ENCODE measurements at regions not wholly inside any gene's neighbourhood (a gene's known extent, or its start where the extent isn't known, plus 50 kb on each side); places are given as distances from the start of the nearest gene placed in this dataset.

DNA sequence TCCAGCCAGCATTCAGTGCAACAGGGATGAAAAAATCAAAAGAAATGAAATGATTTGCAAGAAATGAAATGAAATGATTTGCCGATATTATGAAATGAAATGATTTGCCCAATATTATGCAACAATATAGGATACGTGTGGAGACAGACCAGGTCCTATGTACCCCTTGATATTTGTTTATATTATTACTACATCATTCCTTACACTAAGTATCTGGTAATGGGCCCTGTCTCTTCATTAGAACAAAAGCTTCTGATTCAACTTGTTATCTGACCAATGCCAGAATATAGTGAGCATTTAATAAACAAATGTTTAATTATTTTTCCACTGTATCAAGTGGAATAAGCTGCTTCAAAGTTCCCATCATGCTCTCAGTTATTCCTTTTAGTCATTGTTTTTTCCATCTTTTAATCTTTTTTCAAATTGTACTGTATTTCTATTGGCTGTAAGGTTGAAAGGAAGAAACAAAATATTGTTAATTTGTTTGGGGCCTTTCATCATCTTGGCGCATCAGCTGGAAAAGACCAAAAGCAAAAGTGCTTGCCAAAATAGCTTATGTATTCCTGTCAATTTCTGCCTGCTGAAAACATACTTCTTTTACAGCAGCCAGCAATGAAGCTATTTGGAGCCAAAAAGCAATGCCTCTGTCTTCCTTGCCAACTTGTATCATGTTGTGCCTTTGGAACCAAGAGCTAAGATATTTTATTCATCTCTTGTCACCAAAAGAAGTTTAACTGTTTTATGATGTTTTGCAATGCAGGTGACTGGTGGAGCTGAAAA lies 2314.9 kb downstream of the LRRC4C start:
- DNase-seq (ENCODE audit: low read depth in 2 of 2) = no peak

DNA sequence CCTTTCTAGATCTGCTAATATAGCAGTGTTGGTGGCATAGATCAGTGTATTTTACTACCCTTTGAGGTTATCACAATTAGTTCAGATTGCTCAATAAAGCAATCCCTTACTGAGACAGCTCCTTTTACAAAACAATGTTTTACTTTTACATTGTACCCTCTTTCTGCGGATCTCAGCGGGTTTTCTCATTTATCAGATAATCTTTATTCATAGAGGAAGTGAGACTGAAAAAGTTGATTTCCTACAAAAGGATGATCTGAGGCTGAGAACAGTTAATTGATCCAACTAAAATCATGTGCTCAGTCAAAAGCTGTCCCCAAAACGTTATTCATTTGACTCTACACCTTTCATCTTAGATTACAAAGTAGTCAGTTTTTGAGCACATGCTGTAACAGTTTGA lies 2319.9 kb downstream of the LRRC4C start:
- no peak for DNase-seq (ENCODE audit: low read depth in 2 of 2)

DNA sequence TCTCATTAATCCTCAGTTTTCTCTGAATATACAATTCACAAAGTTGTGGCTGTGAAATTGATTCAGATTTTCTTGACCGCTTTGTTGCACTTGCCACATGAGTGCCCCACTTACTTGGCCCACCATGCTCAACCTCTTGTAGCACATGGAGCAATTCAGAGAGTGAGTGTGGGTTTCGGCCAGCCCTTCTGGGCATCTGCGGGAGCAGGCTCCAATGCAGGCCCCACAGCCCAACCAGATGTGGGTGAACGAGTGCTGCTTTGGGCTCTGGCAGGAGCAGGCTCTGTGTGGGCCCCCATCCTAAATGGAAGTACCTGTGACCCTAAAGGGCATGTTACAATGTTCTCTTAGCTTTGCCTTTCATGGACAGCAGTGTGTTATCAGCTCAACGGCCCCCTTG lies 2338.6 kb downstream of the LRRC4C start:
- DNase-seq (ENCODE audit: low read depth in 2 of 2) = no peak

DNA sequence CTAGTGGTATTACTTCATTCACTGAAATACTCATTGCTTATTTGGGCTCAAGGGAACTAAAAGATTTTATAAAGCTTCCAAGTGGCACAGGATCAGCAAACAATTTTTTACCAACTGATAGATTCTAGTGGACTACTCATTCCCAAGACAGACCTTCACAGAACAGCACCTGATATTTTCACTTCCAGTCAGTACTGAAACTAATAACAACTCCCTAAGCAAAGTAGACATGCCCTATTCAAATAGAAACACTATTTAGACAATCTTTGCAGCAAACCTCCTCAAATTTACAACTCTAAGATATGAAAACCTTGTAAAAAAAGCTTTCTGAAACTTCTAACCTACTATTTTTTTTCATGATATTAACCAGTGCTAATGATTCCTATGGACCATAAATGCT lies 2345.8 kb downstream of the LRRC4C start:
- no peak for DNase-seq (ENCODE audit: low read depth in 2 of 2)

DNA sequence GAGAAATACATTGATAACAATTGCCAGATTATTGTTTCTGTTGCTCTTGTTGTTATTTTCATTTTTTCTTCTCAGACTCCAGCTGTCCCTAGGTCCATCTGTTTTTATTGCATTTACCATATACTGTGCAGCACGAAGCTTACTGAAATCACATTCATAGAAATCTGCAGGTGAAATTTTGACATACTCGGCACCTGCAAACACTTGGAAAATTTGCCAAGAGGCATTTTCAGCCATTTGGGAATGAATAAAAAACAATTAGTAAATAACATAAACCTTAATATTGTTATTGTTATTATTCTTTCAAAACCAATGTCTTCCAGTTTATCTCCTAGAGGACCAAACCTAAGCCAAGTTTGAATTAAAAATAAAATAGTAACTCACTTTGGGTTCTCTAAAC lies 2357.2 kb downstream of the LRRC4C start:
- no peak for DNase-seq (ENCODE audit: low read depth in 2 of 2)

DNA sequence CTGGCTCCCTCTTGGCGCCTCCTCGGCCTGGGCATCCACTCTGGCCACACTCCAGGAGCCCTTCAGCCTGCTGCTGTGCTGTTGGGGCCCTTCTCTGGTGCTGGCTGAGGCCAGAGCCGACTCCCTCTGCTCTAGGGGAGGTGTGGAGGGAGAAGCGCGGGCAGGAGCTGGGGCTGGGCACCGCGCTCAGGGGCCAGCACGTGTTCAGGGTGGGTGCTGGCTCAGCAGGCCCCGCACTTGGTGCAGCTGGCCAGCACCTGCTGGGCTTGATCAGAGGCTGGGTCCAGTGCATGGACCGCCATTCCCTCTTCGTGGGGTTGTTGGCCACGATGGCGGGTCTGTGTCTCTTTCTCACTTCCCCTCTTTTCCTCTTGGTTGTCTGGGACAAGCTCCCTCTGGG lies 2381.0 kb downstream of the LRRC4C start:
- no peak for DNase-seq (ENCODE audit: low read depth in 2 of 2)

DNA sequence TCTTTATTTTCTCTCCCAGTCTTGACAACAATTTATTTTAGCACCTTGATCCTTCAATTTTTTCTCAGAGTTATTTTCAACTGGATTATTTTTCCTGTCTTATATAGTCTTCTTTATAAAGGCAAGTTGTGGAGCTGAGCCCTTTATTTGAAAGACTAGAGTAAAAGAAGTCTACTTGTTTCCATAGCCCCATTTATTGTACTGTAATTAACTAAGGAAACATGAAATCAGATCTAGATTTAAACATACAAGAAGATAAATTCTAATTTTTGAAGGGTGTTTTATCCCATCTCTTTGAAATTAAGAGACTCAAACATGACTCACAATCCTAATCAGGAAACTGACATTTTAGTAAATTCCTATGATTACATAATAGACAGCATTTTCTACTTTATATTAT lies 2421.8 kb downstream of the LRRC4C start:
- no peak for DNase-seq (ENCODE audit: low read depth in 2 of 2)

DNA sequence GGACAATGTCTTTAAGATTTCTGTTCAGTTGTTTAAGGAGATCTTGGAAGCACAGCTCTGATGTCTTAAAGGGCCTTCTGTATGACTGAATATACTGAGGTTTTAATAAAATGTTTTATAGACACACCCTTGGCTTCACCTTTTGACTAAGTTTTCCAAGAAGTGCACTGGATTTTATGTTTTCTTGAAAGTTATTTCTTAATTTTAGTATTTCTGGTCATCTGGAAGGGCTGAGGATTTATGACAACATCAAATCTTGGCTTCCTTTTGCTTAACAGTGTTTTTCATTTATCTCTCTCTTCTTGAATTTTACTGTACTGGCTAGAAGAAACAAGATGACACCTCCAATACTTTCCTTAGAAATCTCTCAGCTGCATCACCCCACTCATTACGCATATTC lies 2423.4 kb downstream of the LRRC4C start:
- DNase-seq (ENCODE audit: low read depth in 2 of 2) = no peak

DNA sequence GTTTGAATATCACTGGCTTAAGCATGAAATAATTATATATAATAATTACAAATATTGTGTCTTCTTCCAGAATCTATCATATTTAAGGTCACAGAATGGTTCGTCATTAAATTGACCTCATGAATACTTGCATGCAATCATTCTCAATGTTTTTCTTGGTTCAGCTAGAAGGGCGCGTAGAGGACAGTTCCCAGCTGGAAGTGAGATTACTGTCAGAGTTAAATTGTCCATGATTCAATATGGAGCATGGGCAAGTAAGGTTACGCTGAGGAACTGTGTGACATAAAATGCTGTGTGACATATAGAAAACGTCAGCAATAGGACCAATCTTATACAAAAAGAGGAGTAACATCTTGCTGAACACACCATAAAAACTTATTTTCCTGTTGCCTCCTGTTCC lies 2423.5 kb upstream of the RAG2 start:
- DNase-seq (ENCODE audit: low read depth in 2 of 2) = no peak

DNA sequence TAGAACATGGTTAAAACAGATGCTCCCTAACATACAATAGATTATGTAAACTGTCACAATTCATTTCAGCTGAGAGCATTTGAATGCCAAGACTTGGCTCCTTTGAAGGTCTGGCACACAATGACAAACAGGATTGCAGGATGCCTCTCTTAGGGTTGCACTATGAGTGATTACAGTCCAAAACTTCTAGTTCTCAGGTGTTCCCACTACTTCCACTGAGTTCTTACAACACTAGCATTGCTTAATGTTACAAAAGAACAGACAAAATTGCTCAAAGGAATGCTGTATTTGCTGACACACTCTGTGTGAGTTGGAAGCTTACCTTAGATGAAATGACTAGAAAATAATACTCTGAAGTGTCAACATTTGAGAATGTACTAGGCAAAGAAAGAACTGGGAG lies 2413.8 kb upstream of the RAG2 start:
- DNase-seq (ENCODE audit: low read depth in 2 of 2) = no peak

DNA sequence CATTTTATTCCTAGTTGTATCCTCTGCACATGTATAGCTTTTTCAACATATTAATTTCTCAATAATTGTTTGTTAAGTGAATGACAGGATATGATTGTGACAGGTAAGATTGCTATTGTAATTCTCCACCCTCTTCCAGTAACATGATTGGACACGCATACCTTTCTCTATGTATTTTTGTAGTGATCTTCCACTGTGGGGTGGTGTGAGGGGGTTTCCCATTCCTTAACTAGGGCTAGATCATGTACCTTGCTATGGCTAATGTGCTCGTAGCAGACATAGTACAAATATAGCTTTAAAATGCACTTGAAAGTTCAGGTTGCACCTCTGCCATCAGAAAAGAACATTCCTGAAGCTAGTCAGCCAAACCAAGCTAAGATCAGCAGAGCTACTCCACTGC lies 2392.8 kb upstream of the RAG2 start:
- DNase-seq (ENCODE audit: low read depth in 2 of 2) = no peak

DNA sequence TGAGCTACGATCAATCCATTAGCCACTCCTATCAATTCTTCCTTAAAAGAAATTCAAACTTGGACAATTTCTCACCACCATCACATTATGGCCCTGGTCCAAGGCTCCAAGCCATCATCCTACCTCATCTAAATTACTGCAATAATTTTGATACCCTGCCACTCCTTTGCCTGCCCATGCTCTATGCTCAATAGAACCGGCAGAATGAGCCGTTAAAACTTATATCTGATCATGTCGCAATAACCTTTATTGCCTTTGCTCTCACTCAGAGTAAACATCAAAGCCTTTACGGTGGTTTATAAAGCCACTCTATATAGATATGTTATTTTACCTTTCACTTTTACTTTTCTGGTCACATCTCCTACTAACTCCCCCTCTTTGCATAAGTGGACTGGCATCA lies 2392.1 kb upstream of the RAG2 start:
- no peak for DNase-seq (ENCODE audit: low read depth in 2 of 2)

DNA sequence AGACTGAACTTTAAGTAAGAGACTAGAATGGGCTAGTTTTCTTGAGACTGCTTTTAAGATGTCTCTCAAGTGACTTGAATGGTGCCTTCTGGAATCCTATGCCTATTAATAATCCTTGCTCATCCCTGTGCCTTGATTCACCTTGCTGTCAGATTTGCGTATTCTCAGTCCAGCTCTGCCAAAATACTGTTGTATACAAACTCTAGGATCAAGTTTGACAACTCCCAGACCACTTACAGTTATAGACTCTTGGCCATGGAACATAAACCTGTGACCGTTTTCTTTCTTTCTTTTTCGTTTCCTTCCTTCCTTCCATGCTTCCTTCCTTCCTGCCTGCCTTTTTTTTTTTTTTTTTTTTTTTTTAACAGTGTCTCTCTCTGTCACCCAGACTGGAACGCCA lies 2390.9 kb upstream of the RAG2 start:
- DNase-seq (ENCODE audit: low read depth in 2 of 2) = no peak

DNA sequence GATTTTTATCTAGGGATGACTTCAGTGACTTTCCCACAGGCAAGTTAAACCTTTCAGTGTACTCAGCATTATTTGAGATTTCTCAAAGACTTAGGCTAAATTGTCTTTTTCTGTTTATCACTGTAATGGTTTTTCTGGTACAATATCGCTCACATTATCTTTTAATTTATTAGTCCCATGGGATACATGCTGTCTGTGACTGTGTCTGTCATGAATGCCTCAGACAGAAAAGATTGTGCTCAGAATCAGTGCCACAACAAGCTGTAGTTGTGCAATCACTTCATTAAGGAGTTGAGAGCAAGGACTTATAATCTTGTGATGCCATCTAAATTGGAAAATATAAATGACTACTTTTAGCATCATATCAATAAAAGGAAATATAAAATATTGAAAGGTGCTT lies 2374.2 kb upstream of the RAG2 start:
- no peak for DNase-seq (ENCODE audit: low read depth in 2 of 2)

DNA sequence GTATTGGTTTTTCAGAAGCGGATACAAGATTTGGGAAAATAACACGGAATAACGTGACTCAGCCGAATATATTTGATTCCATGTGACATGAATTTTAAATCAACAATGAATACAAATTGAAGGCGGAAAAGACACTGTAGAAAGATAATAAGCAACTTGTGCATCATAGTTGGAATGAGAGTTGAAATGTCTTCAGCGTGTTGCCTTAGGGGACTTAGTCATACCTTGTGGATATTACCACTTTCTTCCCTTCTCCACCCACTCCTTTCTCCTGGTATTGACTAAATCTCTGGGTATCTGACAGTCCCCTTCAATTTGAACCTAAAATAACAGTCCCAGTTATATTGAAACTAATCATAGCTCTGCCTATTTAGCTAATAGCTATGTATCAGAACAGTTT lies 2373.1 kb upstream of the RAG2 start:
- no peak for DNase-seq (ENCODE audit: low read depth in 2 of 2)

DNA sequence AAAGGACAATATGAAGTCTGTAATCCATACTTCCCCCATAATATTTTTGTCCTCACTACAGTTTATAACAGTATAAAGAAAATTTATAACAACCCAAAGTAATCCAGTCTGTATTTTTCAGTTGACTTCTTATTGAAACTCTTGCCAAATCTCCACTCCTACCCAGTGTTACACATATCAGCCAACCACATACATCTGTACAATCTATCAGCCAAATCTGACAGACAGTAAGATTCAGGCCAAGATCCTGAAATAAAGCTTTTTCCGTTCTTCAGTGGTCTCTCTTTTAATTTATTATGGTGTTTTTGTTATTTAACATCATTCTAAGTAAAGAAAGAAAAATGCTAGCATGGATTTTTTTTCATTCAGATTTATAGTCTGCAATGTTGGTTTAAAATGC lies 2370.9 kb upstream of the RAG2 start:
- DNase-seq (ENCODE audit: low read depth in 2 of 2) = no peak

DNA sequence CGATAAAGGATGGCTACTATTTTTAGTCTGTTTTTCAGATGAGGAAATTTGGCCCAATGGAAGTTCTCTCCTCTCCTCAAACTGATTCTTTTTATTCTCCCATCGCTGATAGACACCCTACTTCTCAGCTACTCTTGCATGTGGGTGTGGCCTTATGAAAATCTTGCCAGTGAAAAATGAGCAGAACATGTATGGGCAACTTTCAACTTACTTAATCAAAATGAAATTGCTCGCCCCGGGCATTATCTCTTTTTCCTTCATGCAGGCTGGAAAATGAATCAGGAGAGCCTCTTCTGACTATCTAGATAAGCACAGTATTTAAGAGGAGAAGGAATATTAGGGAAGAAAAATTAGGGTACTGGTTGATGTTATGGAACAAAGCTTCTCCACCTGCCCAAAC lies 2354.7 kb upstream of the RAG2 start:
- no peak for DNase-seq (ENCODE audit: low read depth in 2 of 2)

DNA sequence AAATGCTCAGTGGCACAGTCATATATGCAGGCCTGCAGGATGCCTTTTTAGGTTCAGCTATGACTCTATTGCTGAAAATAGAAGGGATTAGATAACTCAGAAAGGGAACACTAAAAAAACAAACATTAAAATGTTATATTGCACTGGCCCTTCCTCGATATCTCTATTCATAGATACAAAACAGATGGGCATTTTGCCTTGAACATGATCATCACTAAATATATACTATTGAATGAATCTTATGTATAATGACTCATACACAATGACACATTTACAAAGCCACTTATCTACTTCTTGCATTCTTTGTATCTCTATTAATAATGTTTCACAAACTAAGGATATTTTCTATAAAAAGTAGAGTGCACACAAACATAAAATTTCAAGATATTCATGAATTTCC lies 2352.8 kb upstream of the RAG2 start:
- no peak for DNase-seq (ENCODE audit: low read depth in 2 of 2)

DNA sequence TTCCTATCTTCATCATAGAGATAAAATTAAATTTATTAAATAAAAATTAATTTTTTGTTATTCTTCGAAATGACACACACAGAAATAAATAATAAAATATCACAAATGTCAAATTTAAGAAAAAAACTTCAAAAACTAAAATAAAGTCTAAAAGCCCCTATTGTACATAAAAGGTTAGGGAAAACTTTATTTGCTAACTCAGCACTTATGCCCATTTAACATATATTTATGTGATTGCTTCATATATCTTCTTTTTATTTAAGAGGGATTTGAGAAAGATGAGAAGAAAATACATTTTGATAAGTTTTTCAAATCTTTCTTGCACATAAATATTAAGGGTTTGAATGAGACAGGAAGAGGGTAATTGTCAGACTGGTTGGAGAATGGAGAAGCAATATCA lies 2350.4 kb upstream of the RAG2 start:
- no peak for DNase-seq (ENCODE audit: low read depth in 2 of 2)

DNA sequence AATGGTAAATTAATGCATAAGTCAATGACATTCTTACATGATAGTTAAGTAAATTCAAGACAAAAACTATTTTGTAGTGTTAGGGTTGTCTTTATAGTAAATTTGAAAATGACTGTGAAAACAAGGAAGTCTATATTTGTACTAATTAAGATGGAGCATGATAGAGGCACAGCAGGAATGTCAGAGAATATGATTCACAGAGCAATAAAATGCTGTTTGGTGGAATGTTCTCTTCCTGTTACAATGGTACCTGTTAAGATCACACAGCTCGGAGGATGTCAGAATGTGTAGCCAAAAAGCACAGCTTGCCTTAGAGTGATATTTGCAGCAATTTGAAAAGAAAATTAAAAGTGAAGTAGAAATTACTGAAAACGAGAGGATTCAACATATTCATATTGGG lies 2339.7 kb upstream of the RAG2 start:
- DNase-seq (ENCODE audit: low read depth in 2 of 2) = no peak

DNA sequence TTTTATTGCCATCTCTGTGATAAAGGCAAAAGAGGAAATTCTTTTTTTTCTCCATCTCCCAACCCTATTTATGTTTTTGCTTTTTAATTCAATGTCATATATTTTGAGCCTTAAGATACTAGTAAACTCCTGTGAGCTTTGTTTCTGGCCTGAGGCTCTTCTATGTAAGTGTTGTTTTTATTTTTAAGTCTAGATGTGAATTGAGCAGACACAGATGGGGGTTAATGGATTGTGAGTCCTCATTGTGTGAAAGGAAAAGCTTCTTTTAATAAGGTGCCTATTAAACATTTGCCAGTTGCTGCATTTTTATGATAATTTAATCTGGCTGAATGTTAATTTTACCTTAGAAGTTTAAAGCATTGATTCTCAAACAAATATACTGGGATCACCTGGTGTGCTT lies 2337.9 kb upstream of the RAG2 start:
- no peak for DNase-seq (ENCODE audit: low read depth in 2 of 2)

DNA sequence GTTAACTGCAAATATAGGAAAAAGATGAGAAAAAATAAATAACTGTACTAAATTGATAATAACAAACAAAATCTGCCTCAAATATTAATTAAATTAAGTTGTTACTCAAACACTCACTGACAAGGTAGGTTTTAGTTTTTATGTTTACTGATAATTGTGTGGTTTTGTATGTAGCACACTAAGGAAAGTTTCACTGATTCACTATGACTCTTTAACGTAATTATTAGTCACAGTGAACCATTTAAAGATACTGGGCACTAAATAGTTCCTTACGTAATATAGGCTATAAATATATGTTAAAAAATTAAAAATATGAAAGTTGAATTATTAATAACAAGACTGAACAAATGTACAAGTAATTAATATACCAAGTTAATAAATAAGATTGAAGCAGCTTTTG lies 2330.0 kb upstream of the RAG2 start:
- DNase-seq (ENCODE audit: low read depth in 2 of 2) = no peak

DNA sequence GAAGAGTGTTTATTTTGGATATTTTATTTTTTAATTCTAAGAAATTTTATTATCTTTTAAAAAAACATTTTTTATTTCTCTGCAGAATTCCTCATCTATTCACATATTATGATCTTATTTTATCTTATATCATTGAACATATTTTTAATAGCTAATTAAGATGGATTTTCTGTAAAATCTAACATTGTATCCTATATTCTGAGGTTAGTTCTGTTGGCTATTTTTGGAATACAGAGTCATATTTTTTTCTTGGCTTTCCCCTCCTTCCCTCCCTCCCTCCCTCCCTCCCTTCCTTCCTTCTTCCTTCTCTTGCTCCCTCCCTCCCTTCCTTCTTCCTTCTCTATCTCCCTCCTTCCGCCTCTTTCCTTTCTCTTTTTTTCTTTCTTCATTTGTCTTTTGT lies 2326.6 kb upstream of the RAG2 start:
- DNase-seq (ENCODE audit: low read depth in 2 of 2) = no peak

DNA sequence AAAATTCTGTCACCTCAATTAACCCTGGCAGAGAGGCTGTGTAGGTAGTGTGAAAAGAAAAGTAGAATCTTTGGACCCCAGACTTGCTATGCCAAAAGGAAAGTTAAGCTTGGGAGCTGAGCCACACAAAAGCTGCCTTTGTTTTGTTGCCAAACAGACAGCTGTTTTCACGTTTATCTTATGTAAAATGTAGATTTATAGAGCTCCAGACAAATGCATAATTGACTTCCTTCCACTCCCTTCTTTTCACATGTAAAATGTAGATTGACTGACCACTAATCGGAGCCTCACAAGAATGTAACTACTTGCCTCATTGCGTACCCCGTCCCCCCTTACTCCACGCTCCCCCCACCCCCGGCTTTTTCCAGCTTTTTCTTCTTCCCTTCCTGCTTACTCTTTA lies 2302.2 kb upstream of the RAG2 start:
- DNase-seq (ENCODE audit: low read depth in 2 of 2) = no peak
